ENCODE measurements at regions not wholly inside any gene's neighbourhood (a gene's known extent, or its start where the extent isn't known, plus 50 kb on each side); places are given as distances from the start of the nearest gene placed in this dataset.
A peak's percentile ranks its signal among the peaks of the same experiment; 100 is the strongest.

GRCh38 chr13:68232351-68233130 lies 1002.4 kb upstream of the PCDH9 start:
- TF ChIP-seq FOXP2 (optimal IDR thresholded peaks at IDR 0.05; ENCODE audit: control extremely low read depth, extremely low read length, insufficient read depth) (no peak), POLR2AphosphoS5 (IDR thresholded peaks at IDR 0.05; ENCODE audit: borderline replicate concordance, low read depth, low read length) (no peak), EZH2 (IDR thresholded peaks at IDR 0.05) (no peak)
- DNase-seq (ENCODE audit: low read depth, low spot score) = no peak
- Histone ChIP-seq H3K36me3 (ENCODE audit: insufficient read depth, low read length) (no peaks in the 10 kb centered on the region), H3K4me3 (no peak overlapping the region), H3K27ac (no peak overlapping the region), H3K9me3 (ENCODE audit: low read depth, low read length) (no peaks in the 10 kb centered on the region), H3K9ac (ENCODE audit: insufficient read length) (no peak overlapping the region)

GRCh38 chr13:68214691-68215415 lies 984.7 kb upstream of the PCDH9 start:
- DNase-seq (ENCODE audit: low read depth, low spot score) = no peak
- Histone ChIP-seq H3K4me3 (no peak overlapping the region), H3K9me3 (ENCODE audit: low read depth, low read length) (no peaks in the 10 kb centered on the region), H3K27ac (no peak overlapping the region), H3K9ac (ENCODE audit: insufficient read length) (no peak overlapping the region), H3K36me3 (ENCODE audit: insufficient read depth, low read length) (no peaks in the 10 kb centered on the region)
- no peak for TF ChIP-seq FOXP2 (optimal IDR thresholded peaks at IDR 0.05; ENCODE audit: control extremely low read depth, extremely low read length, insufficient read depth)
- no peak for TF ChIP-seq EZH2 (IDR thresholded peaks at IDR 0.05)
- no peak for TF ChIP-seq POLR2AphosphoS5 (IDR thresholded peaks at IDR 0.05; ENCODE audit: borderline replicate concordance, low read depth, low read length)

GRCh38 chr13:68199271-68199670 lies 969.1 kb upstream of the PCDH9 start:
- H3K27ac ChIP-seq = no peak overlapping the region
- H3K9me3 ChIP-seq (ENCODE audit: low read depth, low read length) = no peaks in the 10 kb centered on the region
- TF ChIP-seq FOXP2 (optimal IDR thresholded peaks at IDR 0.05; ENCODE audit: control extremely low read depth, extremely low read length, insufficient read depth) (no peak), EZH2 (IDR thresholded peaks at IDR 0.05) (no peak), POLR2AphosphoS5 (IDR thresholded peaks at IDR 0.05; ENCODE audit: borderline replicate concordance, low read depth, low read length) (no peak)
- H3K36me3 ChIP-seq (ENCODE audit: insufficient read depth, low read length) = no peaks in the 10 kb centered on the region
- no peak overlapping the region for H3K9ac ChIP-seq (ENCODE audit: insufficient read length)
- H3K4me3 ChIP-seq = no peak overlapping the region
- no peak for DNase-seq (ENCODE audit: low read depth, low spot score)

- Histone ChIP-seq H3K9me3 (ENCODE audit: low read depth, low read length) (no peaks in the 10 kb centered on the region), H3K4me3 (no peak overlapping the region)
- no peak for TF ChIP-seq EZH2 (IDR thresholded peaks at IDR 0.05)
- no peak for TF ChIP-seq FOXP2 (optimal IDR thresholded peaks at IDR 0.05; ENCODE audit: control extremely low read depth, extremely low read length, insufficient read depth)
- no peak for TF ChIP-seq POLR2AphosphoS5 (IDR thresholded peaks at IDR 0.05; ENCODE audit: borderline replicate concordance, low read depth, low read length)
These were observed 960.7 kb upstream of the PCDH9 start for GRCh38 chr13:68190818-68191217.

GRCh38 chr13:68185444-68186141 lies 955.5 kb upstream of the PCDH9 start:
- no peaks in the 10 kb centered on the region for H3K36me3 ChIP-seq (ENCODE audit: insufficient read depth, low read length)
- H3K9ac ChIP-seq (ENCODE audit: insufficient read length) = peak overlapping the region; percentile 55

More at GRCh38 chr13:68190818-68191217, 960.7 kb upstream of the PCDH9 start:
- Histone ChIP-seq H3K36me3 (ENCODE audit: insufficient read depth, low read length) (no peaks in the 10 kb centered on the region), H3K9ac (ENCODE audit: insufficient read length) (no peak overlapping the region), H3K27ac (no peak overlapping the region)
- DNase-seq (ENCODE audit: low read depth, low spot score) = no peak

GRCh38 chr13:68176475-68176874 lies 946.3 kb upstream of the PCDH9 start:
- Histone ChIP-seq H3K4me3 (no peak overlapping the region), H3K9me3 (ENCODE audit: low read depth, low read length) (no peaks in the 10 kb centered on the region), H3K36me3 (ENCODE audit: insufficient read depth, low read length) (no peaks in the 10 kb centered on the region), H3K9ac (ENCODE audit: insufficient read length) (no peak overlapping the region), H3K27ac (no peak overlapping the region)
- DNase-seq (ENCODE audit: low read depth, low spot score) = no peak
- no peak for TF ChIP-seq POLR2AphosphoS5 (IDR thresholded peaks at IDR 0.05; ENCODE audit: borderline replicate concordance, low read depth, low read length)
- no peak for TF ChIP-seq FOXP2 (optimal IDR thresholded peaks at IDR 0.05; ENCODE audit: control extremely low read depth, extremely low read length, insufficient read depth)
- no peak for TF ChIP-seq EZH2 (IDR thresholded peaks at IDR 0.05)

More at GRCh38 chr13:68185444-68186141, 955.5 kb upstream of the PCDH9 start:
- H3K9me3 ChIP-seq (ENCODE audit: low read depth, low read length) = no peaks in the 10 kb centered on the region
- H3K4me3 ChIP-seq = peak overlapping the region; percentile 59
- TF ChIP-seq EZH2 (IDR thresholded peaks at IDR 0.05) (no peak), POLR2AphosphoS5 (IDR thresholded peaks at IDR 0.05; ENCODE audit: borderline replicate concordance, low read depth, low read length) (no peak)
- peak overlapping the region; percentile 60; the same call in 1 of the 2 replicates for H3K27ac ChIP-seq
- DNase-seq (ENCODE audit: low read depth, low spot score) = no peak

GRCh38 chr13:68174893-68175292 lies 944.8 kb upstream of the PCDH9 start:
- Histone ChIP-seq H3K27ac (no peak overlapping the region), H3K4me3 (no peak overlapping the region), H3K9me3 (ENCODE audit: low read depth, low read length) (no peaks in the 10 kb centered on the region), H3K9ac (ENCODE audit: insufficient read length) (no peak overlapping the region), H3K36me3 (ENCODE audit: insufficient read depth, low read length) (no peaks in the 10 kb centered on the region)
- DNase-seq (ENCODE audit: low read depth, low spot score) = no peak
- TF ChIP-seq POLR2AphosphoS5 (IDR thresholded peaks at IDR 0.05; ENCODE audit: borderline replicate concordance, low read depth, low read length) = no peak
- no peak for TF ChIP-seq EZH2 (IDR thresholded peaks at IDR 0.05)
- no peak for TF ChIP-seq FOXP2 (optimal IDR thresholded peaks at IDR 0.05; ENCODE audit: control extremely low read depth, extremely low read length, insufficient read depth)

GRCh38 chr13:68173111-68173510 lies 943.0 kb upstream of the PCDH9 start:
- Histone ChIP-seq H3K9ac (ENCODE audit: insufficient read length) (no peak overlapping the region), H3K27ac (no peak overlapping the region), H3K36me3 (ENCODE audit: insufficient read depth, low read length) (no peaks in the 10 kb centered on the region), H3K9me3 (ENCODE audit: low read depth, low read length) (no peaks in the 10 kb centered on the region), H3K4me3 (no peak overlapping the region)
- no peak for DNase-seq (ENCODE audit: low read depth, low spot score)
- no peak for TF ChIP-seq EZH2 (IDR thresholded peaks at IDR 0.05)
- TF ChIP-seq POLR2AphosphoS5 (IDR thresholded peaks at IDR 0.05; ENCODE audit: borderline replicate concordance, low read depth, low read length) = no peak

All from SK-N-MC (cell line).